Fibroblast of lung (primary cell): ENCODE measurements at regions not wholly inside any gene's neighbourhood (a gene's known extent, or its start where the extent isn't known, plus 50 kb on each side); places are given as distances from the start of the nearest gene placed in this dataset.

Source experiments
- CTCF ChIP-seq, 2 donors: IDR thresholded peaks in 1 of 2; conservative IDR thresholded peaks in 1 of 2; 1 replicate in 1 of 2; 2 replicates in 1 of 2; pipeline ENCODE4 v1.5.1; 2011 to 2012; ENCODE audit warnings: low read length in 2 of 2, control low read depth in 1 of 2, inconsistent platforms in 1 of 2, low read depth in 1 of 2, mild to moderate bottlenecking in 1 of 2
- EZH2 ChIP-seq: IDR thresholded peaks from 2 replicates; pipeline ENCODE4 v1.5.1; 2012; ENCODE audit warnings: low read length, control low read depth, mild to moderate bottlenecking; ENCODE audit errors: missing control alignments

GRCh38 chr13:81671064-81671463 is 1330.1 kb upstream of the SPRY2 start:
- TF ChIP-seq CTCF (conservative IDR thresholded peaks at IDR 0.05 in 1 of 2, IDR thresholded peaks at IDR 0.05 in 1 of 2; ENCODE audit: low read depth in 1 of 2, low read length in 2 of 2) (no peak), EZH2 (no peak)
